Ammon's horn (tissue), 1 donor: ENCODE measurements at regions not wholly inside any gene's neighbourhood (a gene's known extent, or its start where the extent isn't known, plus 50 kb on each side); places are given as distances from the start of the nearest gene placed in this dataset.
"Not testable (repeated sequence)": the region's sequence is repeated elsewhere in the genome, so short reads cannot be mapped to it uniquely, and the experiment has no call there.

ENCODE experiments used
- DNase-seq: peaks from one replicate; pipeline ENCODE4 v3.0.0-alpha.2; 2016; ENCODE audit warnings: low spot score

DNA sequence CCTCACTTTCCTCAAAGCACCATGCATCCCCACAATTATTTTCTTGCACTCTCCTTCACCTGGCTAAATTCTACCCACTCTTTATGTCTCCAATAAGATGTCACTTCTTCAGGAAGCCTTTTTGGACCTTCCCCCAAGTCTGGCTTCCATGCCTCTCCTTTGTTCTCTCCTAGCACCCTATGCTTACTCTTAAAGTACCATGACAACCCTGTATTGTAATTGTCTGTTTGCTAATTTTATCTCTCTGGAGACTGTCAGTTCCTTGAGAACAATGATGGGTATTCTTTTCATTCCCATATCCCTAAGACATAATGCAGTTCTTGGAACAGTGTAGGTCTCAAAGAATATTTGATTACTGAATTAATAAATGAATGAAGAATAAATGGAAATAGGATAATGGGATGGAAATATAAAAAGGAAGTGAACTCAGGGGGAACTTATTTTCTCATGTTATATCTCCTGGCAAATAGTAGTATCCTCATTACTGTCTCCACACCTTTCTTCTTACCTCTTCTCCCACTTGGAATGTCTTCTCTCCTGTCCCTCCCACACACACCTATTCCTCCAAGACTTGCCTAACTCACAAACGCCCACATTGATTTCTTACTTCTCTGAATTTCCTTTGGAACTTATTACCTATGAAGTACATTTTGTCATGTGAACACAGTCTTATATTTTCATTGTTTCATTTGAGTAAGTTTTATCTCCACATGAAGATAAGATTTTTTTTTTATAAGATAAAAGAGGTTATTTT is 499.1 kb downstream of the NFIB start:
- DNase-seq = no peak

DNA sequence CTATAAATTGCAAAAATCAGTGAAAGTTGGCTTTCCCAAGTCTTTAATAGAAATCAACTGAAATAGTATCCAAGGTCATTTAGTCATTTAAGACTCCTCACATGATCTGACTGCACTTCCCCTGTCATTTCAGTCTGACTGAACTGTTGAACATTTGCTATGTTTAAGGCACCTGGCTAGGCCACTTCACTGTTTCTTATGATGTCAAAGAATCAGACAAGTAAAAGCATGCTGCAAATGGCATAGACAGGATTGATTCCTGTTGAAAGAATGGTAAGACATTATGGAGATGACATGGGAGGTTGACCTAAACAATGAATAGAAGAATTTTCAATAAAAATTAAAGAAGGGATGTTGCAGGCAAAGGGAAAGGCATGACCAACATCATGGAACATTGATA is 502.1 kb downstream of the NFIB start:
- DNase-seq = no peak

DNA sequence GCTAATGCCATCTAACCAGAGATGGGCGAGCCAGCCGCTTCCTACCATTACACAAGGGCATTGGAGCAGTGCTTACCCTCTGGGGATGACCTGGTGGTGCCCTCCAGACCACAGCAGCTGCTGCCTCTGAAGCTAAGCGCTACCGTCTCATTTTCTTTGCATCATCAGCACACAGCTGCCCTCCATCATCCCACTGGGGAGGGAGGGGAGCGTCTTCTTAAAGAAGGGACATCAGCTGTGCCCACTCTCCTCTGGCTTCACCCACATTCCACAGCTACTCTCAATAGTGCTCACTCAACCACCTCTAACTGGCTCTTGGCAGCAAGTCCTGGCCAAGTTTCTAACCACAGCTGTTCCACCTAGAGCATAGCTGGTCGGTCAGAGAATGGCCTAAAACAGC is 503.4 kb downstream of the NFIB start:
- DNase-seq = no peak

DNA sequence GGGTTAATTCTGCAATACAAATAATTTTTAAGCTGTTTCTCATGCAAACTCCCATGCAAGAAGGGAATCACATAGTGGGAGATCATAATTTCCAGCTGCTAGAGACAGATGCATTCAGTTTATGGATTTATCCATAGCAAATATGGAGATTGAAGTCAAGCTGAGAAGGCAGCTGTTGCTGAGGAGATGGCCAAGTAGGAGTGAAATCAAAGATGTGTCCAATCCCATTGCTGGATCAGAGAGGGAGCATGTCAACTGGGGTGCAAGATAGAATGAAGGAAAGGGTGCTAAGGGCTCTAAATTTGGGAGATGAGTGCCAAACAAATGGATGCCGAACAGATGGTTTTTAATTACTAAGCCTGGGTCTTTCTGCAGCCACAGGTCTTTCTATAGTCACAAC is 504.5 kb downstream of the NFIB start:
- DNase-seq = no peak

DNA sequence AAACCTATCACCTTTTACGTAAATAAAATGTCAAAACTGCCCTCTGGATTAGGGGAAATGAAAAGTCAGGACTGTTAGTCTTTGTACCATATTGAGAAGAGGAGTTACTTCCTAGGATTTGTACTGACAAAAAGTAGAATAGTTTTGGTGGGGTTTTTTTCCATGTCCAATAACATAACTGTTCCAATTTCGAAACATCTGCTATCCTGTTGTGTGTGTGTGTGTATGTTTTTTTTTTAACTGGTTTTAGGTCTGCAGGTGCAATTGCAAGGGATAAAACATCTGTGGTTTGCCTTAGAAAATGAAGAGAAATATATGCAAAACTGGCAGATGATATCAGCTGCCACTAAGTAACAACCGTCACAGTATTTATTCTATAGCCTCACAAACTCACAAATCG is 506.8 kb downstream of the NFIB start:
- no peak for DNase-seq

DNA sequence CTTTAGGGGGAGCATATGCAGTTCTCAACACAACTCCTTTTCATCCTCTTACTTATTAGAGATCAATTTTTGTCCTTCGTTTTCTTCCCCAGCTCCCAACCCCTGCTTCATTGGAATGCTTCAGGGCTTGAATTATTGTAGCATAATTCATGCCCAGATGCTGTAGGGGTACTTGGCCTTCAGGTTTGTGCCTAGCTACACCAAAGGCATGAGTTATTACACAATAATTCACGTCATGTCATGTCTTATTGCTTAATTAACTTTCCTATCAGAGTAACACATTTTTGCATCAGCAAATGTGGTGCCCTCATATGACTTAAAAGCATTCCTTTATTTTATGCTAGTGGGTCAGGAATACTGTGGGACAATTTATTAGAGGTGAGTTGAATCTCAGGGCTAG is 507.2 kb downstream of the NFIB start:
- no peak for DNase-seq

DNA sequence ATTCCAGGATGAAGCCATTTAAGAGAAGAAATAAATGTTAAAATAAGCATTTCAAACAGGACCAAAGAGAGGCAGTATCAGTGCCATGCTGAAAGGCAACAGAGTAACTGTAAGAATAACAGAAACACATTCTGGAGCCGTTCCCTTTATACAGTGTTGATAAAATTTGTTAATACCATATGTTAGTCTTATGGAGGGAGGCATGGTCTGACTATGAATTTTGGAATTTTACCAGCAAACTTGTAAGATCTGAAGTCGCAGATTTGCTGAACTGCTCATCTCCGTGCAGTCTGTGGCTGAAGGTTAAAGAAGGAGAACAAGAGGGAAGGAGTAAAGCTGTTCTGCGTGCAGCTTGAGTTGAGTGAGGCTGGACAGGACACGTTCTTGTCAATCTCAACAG is 508.4 kb downstream of the NFIB start:
- DNase-seq = no peak

DNA sequence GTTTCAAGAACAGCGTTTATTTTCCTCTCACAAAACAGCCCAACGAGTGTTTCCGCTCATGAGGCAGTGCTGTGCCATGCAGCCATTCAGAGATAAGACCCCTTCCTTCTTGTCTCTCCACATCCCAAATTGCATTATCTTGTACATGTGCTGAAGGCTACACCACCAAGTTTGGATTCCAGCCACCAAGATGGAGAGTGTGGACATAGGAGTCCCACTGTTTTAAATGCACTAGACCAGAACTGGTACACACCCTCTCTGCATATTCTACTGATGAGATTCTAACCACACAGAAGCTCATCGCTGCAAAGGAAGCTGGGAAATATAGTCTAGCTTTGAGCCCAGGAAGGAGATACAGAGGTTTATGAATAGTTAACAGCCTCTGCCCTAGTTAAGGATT is 509.4 kb downstream of the NFIB start:
- no peak for DNase-seq

DNA sequence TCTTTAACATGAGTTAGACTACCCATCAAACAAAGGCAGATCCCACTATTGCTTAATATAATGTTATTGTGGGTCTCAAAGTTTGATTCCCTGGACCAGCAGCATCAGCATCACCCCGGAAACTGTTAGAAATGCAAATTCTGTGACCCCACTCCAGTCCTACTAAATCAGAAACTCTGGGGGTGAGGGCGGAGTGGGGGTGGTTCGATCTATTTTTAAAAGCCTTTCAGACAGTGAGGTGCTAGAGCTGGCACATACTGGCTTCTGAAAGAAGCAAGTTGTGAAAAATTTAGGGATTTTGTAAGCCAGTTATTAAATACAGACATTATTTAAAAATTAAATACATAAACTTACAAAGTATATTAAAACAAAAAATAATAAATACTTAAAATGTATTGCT is 513.2 kb downstream of the NFIB start:
- DNase-seq = no peak

DNA sequence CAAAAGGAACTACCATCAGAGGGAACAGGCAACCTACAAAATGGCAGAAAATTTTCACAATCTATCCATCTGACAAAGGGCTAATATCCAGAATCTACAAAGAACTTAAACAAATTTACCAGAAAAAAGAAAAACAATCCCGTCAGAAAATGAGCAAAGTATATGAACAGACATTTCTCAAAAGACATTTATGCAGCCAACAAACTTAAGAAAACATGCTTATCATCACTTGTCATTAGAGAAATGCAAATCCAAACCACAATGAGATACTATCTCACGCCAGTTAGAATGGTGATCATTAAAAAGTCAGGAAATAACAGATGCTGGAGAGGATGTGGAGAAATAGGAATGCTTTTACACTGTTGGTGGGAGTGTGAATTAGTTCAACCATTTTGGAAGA is 516.2 kb downstream of the NFIB start:
- not testable (repeated sequence) for DNase-seq

DNA sequence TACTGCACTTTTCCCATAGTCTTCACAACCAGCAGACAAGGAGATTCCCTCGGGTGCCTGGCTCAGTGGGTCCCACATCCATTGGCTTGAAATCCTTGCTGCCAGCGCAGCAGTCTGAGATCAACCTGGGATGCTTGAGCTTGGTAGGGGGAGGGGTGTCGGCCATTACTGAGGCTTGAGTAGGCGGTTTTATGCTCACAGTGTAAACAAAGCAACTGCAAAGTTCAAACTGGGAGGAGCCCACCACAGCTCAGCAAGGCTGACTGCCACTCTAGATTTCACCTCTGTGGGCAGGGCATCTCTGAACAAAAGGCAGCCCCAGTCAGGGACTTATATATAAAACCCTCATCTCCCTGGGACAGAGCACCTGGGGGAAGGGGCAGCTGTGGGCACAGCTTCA is 512.3 kb upstream of the MPDZ start:
- DNase-seq = no peak

DNA sequence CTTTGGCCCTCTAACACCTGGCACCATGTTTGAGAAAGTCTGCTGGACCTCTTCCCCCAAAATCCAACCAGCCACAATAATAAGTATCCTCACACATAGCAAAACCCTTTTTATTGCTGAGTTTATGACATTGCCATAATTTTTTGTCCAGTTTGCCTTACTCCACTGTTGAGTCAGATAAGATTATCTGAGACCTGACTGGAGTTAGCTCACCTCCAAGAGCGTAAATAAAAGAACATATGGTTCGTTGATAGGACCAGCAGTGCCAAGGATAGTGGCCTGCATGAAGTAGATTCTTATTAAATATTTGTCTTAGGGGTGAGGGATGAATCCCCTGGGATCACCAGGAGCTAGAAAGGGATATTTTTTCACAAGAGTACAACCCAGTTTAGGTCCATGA is 510.6 kb upstream of the MPDZ start:
- no peak for DNase-seq

DNA sequence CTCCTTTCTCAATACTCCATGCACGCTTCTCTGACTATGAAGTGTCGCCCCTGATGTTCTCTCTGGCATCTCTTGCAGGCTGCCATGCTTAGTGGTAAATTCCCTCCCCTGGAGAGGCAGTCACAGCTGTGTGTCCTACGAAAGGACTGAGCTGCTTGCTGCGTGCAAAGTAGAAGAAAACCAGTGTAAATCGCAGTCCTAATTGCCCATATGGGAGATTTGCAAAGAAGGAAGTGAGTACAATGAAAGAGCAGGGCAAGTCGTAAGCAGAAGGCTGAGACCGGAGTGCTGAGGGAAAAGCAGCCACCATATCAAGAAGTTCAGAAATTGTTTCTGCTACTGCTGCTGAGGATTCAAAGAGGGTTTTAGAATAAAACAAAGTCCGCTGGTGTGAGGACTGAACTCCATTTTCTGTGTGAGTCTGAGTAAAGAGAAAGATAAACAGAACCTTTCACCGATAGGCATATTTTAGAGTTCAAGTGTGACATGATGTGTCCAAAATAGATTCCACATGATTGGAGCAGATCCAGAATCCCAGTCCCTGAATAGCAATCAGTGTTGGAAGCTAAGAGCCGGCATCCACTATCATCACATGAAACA is 507.8 kb upstream of the MPDZ start:
- no peak for DNase-seq

DNA sequence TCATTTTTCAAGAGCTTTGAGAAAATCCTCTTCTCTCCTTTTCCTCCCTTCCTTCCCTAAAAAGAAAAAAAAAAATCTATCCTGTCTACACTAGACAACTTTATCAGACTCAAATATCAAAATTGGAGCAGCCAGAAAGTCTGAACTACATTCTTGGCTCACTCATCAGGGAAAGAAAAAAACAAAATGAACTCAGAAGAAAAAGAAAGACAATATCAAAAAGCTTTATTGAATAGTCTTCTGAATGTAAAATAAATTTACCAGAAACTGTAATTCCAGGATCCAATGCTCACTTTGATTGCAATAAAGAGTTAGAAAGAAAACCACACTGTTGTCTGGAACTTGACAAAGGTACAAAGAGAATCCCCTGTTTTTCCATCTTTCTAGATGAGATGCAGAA is 507.2 kb upstream of the MPDZ start:
- DNase-seq = no peak

DNA sequence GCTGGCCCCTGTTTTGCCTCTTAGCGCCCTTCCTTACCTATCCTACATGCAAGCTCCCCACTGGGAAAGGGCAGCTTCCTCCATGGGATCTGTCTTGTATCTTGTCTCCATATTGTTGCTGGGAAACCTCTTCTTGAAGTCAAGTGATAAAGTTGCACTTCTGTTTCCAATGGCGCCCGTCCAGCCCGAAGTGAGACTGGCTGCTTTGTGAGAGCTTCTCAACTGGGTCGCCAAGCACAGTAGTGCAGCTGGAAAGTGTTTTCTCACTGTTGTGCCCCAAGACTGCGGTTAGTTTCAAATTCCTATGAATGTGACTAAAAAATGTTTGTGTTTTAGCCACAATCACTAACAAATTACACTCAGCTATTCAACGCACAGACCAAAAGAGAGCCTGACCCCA is 506.6 kb upstream of the MPDZ start:
- DNase-seq = no peak

DNA sequence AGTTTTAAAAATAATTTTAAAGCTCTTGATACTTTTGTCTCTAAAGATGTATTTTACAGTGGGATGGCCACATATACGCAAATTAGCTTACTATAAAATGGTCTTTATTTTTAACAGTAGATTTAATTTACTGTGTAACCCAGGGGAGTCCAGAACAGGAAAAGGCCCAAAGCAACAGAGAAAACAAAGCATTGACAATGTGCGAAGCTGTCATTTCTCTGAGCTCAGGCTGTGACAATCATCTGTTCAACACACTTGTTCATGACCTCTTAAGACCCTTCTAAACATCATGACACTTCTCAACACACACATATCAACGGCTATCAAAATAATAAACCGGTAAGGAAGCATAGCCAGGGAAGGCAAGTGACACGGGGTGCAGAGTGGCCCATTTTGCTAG is 499.6 kb upstream of the MPDZ start:
- no peak for DNase-seq

DNA sequence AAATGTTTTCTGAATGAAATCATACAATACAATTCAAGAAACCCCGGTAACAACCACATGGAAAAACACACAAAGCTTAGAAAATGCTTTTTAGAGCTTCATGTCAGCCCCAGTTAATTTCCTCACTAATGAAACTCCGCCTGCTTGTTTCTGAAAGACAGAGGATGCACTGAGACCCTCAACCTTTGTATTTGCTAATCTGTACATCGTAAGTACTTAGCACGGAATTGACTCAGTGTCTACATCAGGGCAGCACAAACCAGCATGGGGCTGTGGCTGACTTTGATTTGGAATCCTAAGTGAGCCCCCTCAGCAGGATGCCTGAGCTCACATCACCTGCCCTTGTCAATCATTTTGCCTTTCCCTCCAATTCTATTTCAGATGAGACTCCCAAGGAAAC is 499.1 kb upstream of the MPDZ start:
- no peak for DNase-seq

DNA sequence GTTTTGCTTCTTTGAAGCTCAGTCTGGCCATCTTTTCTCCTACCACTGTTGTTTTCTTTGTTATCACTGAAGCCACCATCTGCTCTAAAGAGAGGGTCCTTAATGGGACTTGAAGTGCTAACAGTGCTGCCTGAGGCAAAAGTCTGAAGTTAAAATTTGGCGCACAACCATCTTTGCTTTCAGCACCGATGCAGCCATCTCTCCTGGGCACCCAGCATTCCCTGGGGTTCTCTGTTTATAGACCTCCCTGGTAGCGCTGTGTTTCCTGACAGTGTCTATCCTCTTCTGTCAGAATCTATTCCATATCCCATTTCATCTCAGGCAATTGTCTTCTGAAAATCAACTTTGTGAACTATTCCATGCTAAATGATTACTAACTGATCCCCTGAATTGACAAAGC is 491.5 kb upstream of the MPDZ start:
- DNase-seq = no peak

DNA sequence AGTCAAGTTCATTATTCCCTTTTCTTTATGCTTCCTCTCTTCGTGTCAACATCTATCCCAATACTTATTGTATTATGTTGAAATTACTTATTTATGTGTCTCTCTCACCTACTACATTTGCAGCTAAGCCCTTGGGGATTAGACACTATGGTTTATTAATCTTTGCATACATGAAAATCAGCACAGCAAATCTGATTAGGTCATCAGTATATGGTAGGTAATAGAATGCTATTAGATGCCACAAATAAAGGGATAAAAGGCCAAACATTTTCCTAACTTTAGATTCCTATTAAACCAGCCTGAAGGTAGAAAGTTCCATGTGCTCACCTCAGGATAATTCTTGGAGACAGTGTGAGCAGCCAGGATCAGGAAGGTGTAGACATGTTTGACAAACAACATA is 490.1 kb upstream of the MPDZ start:
- no peak for DNase-seq

DNA sequence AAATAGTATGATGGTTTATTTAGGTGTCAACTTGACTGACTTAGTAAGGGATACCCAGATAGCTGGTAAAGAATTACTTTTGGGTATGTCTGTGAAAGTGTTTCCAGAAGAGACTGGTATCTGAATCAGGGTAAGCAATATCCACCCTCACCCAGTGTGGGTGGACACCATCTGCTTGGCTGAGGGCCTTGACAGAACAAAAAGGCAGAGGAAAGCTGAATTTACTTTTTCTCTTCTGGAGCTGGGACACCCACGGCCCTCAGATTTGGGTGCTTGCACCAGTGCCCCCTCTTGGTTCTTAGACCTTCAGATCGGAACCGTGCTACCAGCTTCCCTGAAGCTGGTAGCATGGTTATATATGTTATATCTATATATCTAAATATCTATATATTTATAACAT is 489.5 kb upstream of the MPDZ start:
- peak; percentile 13 for DNase-seq

DNA sequence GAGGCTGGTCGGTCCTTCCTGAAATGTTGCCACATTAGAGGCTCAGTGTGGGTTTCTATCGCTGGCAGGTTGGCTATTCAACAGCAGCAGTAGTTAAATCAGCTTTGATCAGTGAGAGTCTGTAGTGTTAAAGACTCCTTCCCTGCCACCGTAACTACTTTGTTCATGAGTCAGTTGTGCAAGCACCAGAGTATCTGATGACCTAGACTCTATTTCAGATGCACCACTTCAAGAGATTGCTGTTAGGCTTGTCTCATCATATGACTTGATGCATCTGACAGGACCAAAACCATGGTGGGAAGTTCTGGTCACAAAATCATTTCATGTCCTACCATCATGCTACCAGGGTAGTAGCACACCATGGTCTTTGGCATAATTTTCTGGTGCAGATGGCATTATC is 482.7 kb upstream of the MPDZ start:
- DNase-seq = no peak

DNA sequence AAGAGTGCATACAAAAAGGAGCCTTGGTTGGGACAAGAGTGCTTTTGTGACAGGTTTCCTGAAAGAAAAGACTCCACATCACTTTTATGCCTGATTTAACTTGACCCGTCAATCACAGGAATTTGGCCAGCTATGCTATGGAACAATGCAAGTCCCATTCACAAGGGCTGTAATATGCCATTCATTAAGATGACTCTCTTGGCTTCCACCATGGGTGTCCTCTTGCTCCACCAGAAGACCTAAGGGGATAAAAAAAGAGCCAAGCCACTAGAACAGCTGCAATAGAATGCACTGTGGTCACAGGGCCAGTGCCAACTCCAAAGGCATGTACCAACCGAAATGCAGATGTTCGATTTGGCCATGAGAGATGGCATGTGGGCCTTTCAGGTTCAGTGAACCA is 480.1 kb upstream of the MPDZ start:
- no peak for DNase-seq

DNA sequence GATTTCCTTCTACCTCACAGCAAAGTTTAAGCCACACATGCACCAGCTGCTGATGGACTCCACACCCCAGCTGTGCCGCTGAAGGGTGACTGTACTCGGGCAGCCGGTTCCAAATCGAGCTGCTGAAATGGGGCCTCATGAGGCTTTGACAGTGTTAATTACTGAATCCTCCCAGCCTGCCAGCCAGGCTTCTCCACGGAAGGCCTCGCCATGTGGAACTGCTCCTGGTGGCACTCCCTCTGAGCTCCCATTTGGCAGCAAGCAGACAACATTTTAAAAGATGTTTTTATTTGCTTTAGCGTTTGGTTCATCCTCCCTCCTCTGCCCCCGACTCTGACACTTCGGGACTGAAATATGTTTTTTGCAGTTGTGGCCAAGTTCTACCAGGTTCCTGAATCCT is 479.4 kb upstream of the MPDZ start:
- DNase-seq = peak; percentile 9

DNA sequence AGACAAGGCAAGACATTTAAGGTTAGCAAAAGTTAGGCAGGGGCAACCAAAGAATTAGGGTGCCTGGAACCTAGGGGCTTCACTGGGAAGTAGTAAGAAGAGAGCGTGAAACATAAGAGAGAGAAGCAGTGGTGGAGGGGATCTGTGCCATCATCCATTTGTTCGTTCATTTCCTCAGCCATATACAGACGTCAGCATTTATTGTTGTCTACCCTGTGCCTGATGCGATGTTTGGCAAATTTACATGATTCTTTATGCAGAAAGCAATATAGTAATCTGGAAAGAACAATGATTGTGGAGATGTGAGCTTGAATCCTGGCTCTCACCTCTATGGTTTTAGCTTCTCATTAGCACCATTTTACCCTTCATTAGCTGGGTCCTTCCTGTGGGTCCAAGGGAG is 477.5 kb upstream of the MPDZ start:
- DNase-seq = no peak
